PC-3 (cell line): ENCODE measurements at regions not wholly inside any gene's neighbourhood (a gene's known extent, or its start where the extent isn't known, plus 50 kb on each side); places are given as distances from the start of the nearest gene placed in this dataset.

Experiments
- CTCF ChIP-seq: fragments of 300-600 bp; sonication (generic); conservative IDR thresholded peaks from 2 replicates; pipeline ENCODE4 v1.5.1; 2017; ENCODE audit warnings: antibody characterized with exemption, low read depth, mild to moderate bottlenecking, low read length
- EZH2 ChIP-seq: fragments of 300-600 bp; sonication (generic); IDR thresholded peaks from one replicate; pipeline ENCODE4 v1.6.1; 2017; ENCODE audit warnings: antibody characterized with exemption, mild to moderate bottlenecking, low read length; ENCODE audit not compliant: unreplicated experiment

- TF ChIP-seq CTCF (no peak), EZH2 (no peak)
Observed at GRCh38 chr3:30401971-30402370, 204.4 kb upstream of the TGFBR2 start.
